T47D (cell line): ENCODE measurements at regions not wholly inside any gene's neighbourhood (a gene's known extent, or its start where the extent isn't known, plus 50 kb on each side); places are given as distances from the start of the nearest gene placed in this dataset.

ENCODE experiments used
- DNase-seq, 2 experiments: peaks; one replicate each; pipeline versions ENCODE4 v3.0.0 to v3.0.0-alpha.2; 2011 to 2012; ENCODE audit warnings: low read depth in 1 of 2, low spot score in 1 of 2
- JUND ChIP-seq: IDR thresholded peaks from 2 replicates; pipeline ENCODE4 v1.6.1; 2012; ENCODE audit warnings: low read depth
- in situ Hi-C: cut with HindIII; loops from 2 replicates; pipeline ENCODE4 v1.10.0; 2016; ENCODE audit warnings: low sequenced_read_pairs, low pct_unique_long_range_greater_than_20kb

DNA sequence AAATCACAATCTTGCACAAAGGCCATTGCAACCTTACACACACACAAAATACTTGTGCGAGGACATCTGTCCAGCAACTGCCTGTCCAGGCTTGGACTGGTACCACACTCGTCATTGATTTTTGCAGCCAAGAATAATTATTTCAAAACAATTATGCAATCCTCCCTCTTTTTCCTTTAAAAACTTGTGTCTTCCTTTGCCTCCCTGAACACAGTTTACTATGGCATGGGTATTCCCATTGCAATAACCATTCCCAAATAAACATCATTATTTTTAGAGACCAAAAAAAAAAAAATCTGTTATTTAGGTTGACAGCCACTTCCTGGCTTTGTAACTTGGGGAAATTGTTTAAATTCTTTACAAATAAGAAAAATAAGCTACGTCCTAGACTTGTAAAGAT, 54.0 kb downstream of the C11orf91 start:
- DNase-seq = no peak
- TF ChIP-seq JUND = no peak
- in situ Hi-C loops = no loop called here

DNA sequence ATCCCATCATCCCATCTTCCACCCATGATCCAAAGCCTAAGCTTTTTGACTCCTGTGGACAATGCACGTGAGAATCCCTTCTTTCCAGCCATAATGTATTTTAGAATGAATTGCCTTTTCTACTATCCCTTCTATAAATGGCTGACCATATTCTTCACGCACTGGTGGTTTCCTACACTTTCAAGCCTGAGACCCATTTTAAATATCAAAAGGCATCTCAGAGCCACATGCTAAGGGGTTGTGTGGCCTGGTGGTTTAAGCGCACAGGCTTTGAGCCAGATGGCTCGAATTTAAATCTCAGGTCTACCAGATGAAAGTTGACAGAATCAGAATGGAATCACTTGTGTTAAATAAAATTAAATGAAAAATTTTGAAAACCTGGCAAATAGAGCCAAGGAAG, 54.5 kb downstream of the C11orf91 start:
- no peak for TF ChIP-seq JUND
- DNase-seq = no peak
- in situ Hi-C loops = no loop called here

DNA sequence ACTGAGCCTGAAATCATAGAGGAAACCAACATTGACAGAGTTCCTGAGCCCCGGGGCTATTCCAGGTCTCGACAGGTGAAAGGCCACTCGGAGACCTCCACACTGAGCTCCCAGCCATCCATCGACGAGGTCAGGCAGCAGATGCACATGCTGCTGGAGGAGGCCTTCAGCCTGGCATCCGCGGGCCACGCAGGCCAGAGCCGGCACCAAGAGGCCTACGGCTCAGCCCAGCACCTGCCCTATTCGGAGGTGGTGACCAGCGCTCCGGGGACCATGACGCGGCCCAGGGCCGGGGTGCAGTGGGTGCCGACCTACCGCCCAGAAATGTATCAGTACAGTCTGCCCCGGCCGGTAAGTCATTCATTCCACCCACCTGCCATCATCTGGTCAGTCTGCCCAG, 54.9 kb downstream of the C11orf91 start:
- in situ Hi-C loops = no loop called here
- no peak for TF ChIP-seq JUND
- no peak for DNase-seq

DNA sequence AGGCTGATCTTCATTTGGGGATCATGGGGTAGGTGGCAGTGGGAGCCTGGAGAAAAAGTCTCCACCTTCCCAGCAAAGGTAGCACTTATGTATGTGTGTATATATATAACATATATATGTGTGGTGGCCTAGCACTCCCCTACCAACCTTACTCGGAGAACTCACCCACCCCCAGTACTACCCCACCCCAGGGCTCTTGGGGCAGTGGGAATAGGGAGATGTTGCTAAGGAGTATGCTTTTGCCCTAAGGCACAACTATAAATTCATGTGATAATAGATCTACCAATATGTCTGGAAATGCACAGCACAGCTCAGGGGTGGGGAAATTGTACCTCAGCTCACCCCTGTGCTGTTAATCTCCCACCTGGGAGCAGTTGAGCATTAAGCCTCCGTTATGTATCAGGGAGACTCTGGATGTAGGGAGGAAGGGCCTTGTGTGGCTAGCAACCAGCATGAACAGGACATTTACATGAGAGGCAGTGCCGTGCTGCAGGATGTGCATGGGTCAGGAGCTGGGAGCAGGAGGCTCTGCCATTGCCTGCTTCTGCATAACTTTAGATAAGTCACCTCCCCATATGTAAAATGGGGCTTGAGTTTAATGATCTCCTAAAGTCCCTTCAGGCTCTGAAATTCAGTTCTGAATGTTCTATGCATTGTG, 57.3 kb downstream of the C11orf91 start:
- TF ChIP-seq JUND = no peak
- in situ Hi-C loops = no loop called here

DNA sequence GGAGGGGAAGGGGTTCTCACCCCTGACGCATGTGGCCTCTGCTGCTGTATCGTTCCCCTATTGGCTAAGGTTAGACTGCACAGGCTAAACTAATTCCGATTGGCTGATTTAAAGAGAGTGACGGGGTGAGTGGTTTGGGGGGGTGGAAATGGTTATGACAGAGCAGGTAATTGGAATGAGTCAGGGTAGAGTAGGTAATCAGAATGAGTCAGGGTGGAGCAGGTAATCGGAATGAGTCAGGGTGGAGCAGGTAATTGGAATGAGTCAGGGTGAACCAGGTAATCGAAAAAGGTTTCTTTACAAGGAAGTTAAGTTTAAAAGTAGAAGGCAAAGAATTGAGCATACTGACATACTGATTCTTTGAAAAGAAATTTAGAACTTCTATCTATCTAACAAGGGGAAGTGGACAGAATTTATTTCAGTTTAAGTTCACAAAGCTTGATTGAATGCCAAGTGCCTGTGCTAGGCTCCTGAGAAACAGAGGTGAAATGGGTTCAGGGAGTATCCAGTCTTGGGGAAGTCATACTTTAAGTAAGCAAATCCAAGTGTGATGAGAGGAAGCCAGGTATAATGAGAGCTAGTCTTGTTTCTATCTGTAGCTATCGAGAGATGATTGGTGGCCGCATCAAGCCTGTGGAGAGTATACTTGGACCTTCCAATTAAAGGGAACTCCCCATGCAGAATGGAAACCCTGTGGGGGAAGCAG, 58.0 kb downstream of the C11orf91 start:
- TF ChIP-seq JUND = no peak
- no peak for DNase-seq
- in situ Hi-C loops = no loop called here

More for the DNA sequence above, 57.3 kb downstream of the C11orf91 start:
- no peak for DNase-seq

DNA sequence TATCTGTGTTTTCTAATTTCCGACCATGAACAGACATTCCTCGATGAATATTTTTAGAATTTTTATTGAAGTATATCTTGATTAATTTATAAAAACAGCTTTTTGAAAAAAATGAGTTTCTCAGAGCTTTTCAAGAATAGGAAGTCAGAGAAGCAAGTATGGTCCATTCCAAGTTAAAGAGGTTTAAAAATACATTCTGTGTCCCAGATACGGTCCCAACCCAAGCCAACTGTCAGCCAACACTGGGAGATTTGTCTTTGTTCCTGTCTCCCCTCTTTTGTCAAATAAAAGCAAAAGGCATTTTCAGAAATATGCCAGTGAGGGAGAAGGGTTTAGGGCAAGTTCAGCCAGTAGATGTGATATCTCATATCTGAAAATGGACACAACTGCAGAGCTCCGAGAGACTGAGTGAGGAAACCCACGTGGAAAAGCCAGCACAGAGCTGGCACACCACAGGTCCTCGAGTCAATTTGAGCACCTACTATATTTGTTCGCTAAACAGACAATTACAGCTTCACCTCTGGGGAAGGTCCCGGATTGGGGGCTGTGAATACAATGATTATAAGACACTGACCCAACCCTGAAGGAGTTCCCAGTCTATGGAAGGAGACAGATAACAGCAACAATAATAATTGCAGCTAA, 59.8 kb downstream of the C11orf91 start:
- DNase-seq = no peak
- in situ Hi-C loops = no loop called here
- no peak for TF ChIP-seq JUND

DNA sequence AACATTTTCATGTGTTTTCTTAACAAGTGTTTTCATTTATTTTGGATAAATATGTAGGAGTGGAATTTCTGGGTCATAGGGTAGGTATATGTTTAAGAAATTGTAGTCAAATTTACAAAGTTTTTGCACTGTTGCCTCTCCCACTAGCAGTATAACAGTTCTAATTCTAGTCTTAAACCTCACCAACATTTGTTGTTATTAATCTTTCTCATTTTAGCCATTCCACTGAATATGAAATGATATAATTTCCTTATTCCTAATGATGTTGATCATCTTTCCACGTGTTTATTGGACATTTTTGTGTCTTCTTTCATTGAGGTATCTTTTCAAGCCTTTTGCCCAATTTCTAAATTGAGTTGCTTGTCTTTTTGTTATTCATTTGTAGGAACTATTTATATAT, 62.0 kb downstream of the C11orf91 start:
- DNase-seq = no peak
- TF ChIP-seq JUND = no peak
- in situ Hi-C loops = no loop called here

DNA sequence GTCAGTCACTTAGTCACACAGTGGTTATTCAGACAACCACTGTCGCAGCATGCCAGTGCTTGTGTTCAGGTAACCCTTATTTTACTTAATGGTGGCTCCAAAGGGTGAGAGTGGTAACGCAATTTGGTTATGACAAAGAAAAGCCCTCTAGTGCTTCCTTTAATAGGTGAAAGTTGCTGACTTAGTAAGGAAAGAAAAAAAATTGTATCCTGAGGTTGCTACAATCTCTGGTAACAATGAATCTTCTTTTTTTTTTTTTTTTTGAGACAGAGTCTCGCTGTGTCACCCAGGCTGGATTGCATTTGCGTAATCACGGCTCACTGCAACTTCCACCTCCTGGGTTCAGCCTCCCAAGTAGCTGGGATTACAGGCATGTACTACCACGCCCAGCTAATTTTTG, 64.5 kb downstream of the C11orf91 start:
- TF ChIP-seq JUND = no peak
- DNase-seq = no peak
- in situ Hi-C loops = no loop called here

DNA sequence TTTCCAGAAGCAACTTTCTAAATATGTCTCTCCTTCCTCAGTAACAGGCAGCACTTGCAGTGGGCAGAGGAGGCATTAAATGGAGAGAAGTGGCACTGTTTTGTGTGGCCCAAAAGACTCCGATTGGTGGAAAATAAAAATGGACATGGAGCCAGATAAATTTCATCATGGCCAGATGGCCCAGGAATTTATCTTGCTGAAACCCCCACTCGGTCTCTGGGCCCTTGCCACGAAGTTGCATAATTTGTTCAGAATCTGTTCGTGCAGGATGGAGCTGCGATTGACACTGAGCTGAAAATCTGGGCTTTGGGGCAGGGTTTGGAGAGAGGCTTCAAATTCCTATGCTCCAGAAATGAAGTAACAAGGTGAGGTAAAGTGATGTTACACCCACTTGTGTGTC, 65.5 kb downstream of the C11orf91 start:
- in situ Hi-C loops = no loop called here
- DNase-seq = no peak
- TF ChIP-seq JUND = no peak

DNA sequence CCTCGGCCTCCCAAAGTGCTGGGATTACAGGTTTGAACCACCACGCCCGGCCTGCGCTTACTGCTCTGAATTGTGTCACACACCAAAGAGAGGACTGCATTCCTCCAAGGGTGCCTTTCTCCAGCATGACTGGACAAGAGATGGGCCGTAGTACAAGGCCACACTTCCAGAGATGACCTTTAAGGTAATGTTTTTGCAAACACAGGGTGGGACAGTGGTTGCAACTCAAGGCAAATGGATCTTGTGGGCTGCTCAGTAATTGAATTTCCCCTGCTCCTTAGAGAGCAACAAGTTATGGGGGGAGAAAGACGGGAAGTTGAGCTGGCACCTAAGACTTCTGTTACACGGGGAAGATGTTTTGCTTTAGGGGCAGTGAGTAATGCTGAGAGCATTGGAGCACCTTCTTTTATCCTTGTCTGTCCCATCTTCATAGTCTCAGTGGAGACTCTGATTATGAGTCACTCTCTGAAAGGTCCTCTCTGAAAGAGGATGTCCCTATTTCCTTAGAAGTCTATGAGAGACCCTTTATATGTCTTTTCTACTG, 66.3 kb downstream of the C11orf91 start:
- no peak for TF ChIP-seq JUND
- DNase-seq = no peak
- in situ Hi-C loops = no loop called here

DNA sequence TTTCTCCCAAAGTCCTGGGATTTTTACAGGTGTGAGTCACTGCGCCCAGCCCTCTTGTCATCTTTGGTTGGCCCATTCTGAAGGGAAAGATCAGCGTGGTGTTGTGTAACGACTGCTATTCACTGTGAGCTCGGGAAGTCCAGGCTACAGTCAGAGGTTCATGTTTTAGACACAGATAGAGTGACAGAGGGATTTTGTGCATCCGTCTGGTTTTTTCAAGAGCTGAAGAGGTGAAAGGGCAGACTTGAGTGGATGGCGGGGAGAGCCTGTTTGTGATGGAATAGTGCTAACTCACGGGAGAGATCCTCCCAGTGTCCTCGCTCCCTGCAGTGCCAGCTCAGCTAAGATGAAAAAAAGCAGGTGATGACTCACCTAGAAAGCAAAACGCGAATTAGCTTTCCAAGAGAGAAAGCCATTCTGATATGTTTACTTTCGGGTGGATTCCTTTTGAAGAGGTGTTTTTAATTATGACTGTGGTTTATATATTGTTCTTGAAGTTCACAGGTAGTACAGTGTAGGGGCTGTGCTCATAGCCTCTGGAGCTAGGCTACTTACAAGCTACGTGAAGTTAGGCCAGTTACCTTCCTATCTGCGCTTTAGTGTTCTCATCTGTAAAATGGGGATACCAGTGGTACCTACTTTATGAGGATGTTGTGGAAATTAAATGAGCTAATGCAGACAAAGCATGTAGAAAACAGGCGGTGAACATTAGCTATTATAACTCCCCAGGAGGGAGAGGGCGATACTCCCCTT, 67.2 kb downstream of the C11orf91 start:
- no peak for TF ChIP-seq JUND
- DNase-seq = no peak
- in situ Hi-C loops = no loop called here

DNA sequence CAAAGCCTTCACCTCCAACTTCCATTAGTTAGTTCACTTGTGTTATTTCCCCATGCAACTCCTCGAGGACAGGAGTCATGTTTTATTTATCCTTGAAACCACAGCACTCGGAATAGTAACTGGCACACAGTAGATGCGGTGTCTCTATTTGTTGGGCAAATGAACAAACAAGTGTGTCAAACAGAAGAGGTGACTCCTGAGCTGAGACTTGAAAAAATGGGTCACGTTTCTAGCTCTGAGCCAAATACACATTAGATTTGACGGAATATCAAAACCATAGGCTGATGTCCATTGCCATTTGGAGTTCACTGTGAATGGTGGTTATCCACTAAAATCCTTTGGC, 68.9 kb downstream of the C11orf91 start:
- in situ Hi-C loops = no loop called here
- TF ChIP-seq JUND = no peak
- peak in 1 of 2 experiments; percentile 62 for DNase-seq
